Activated CD8-positive, alpha-beta T cell treated with anti-CD3 and anti-CD28 coated beads for 36 hours (primary cell): ENCODE measurements at regions not wholly inside any gene's neighbourhood (a gene's known extent, or its start where the extent isn't known, plus 50 kb on each side); places are given as distances from the start of the nearest gene placed in this dataset.

Experiments used
- ATAC-seq: fragments of 200-7000 bp; cut with Tn5 transposase; one replicate; pipeline ENCODE4 v1.10.0; 2021; ENCODE audit warnings: mild to moderate bottlenecking, moderate library complexity
- CTCF ChIA-PET: fragments of 350-600 bp; sonication (Branson Sonifier 250); formaldehyde crosslinking; loops from one replicate; lab custom pipeline; 2021; ENCODE audit warnings: antibody characterized with exemption; lab: Charles Lee
- POLR2A ChIA-PET: fragments of 350-600 bp; sonication (Branson Sonifier 250); formaldehyde crosslinking; loops from one replicate; lab custom pipeline; 2021; ENCODE audit warnings: antibody characterized with exemption; lab: Charles Lee
- DNase-seq: peaks from one replicate; pipeline ENCODE4 v3.0.0-alpha.2; 2020
- H3K27ac Mint-ChIP-seq: one replicate; pipeline ENCODE4 v1.8.0; 2021; ENCODE audit warnings: mild to moderate bottlenecking, mixed read lengths
- H3K27me3 Mint-ChIP-seq: one replicate; pipeline ENCODE4 v1.8.0; 2021; ENCODE audit warnings: mixed read lengths
- H3K36me3 Mint-ChIP-seq: one replicate; pipeline ENCODE4 v1.8.0; 2021; ENCODE audit warnings: low read depth, mixed read lengths
- H3K4me1 Mint-ChIP-seq: one replicate; pipeline ENCODE4 v1.8.0; 2021; ENCODE audit warnings: low read depth, mixed read lengths
- H3K4me3 Mint-ChIP-seq: one replicate; pipeline ENCODE4 v1.8.0; 2021; ENCODE audit warnings: mild to moderate bottlenecking, moderate library complexity, mixed read lengths
- H3K9me3 Mint-ChIP-seq: one replicate; pipeline ENCODE4 v1.8.0; 2021; ENCODE audit warnings: mixed read lengths
- intact Hi-C: fragments of 100-400 bp; cut with micrococcal nuclease; formaldehyde crosslinking; loops from one replicate; pipeline ENCODE4 v1.10.0; 2022
- TF ChIP-seq, protein P1 (sequence below): fragments of 200-600 bp; IDR thresholded peaks from one replicate; pipeline ENCODE4 v1.8.0; 2022; ENCODE audit warnings: antibody characterized with exemption, mild to moderate bottlenecking

DNA sequence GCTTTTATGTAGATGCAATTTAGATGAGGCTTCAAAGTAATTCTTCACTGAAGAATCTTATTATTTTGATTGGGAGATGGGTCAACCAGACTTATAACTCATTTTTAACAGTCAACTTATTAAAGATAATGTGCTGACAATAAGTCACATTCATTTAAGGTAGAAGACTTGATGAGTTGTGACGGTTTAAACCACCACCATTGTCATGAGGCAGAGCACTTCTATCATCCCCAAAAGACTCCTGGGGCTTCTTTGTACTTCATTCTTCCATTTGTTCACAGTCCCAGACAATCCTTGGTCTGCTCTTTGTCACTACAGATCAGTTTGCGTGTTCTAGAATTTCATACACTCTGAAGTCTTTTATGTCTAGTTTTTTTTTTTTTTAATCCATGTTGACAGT is 346.1 kb downstream of the RASEF start:
- no peaks in the 10 kb centered on the region for H3K27me3 Mint-ChIP-seq
- intact Hi-C loops, result no loop called here
- POLR2A ChIA-PET, result no interaction called here
- CTCF ChIA-PET, result no interaction called here
- DNase-seq (no peak), ATAC-seq (no peak)
- TF ChIP-seq, protein P1, sequence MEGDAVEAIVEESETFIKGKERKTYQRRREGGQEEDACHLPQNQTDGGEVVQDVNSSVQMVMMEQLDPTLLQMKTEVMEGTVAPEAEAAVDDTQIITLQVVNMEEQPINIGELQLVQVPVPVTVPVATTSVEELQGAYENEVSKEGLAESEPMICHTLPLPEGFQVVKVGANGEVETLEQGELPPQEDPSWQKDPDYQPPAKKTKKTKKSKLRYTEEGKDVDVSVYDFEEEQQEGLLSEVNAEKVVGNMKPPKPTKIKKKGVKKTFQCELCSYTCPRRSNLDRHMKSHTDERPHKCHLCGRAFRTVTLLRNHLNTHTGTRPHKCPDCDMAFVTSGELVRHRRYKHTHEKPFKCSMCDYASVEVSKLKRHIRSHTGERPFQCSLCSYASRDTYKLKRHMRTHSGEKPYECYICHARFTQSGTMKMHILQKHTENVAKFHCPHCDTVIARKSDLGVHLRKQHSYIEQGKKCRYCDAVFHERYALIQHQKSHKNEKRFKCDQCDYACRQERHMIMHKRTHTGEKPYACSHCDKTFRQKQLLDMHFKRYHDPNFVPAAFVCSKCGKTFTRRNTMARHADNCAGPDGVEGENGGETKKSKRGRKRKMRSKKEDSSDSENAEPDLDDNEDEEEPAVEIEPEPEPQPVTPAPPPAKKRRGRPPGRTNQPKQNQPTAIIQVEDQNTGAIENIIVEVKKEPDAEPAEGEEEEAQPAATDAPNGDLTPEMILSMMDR, result no peak
- H3K36me3 Mint-ChIP-seq, result no peaks in the 10 kb centered on the region
- no peak overlapping the region for H3K4me3 Mint-ChIP-seq
- no peaks in the 10 kb centered on the region for H3K4me1 Mint-ChIP-seq
- peaks cover 5% of the 10 kb centered on the region for H3K9me3 Mint-ChIP-seq
- H3K27ac Mint-ChIP-seq, result no peak overlapping the region

DNA sequence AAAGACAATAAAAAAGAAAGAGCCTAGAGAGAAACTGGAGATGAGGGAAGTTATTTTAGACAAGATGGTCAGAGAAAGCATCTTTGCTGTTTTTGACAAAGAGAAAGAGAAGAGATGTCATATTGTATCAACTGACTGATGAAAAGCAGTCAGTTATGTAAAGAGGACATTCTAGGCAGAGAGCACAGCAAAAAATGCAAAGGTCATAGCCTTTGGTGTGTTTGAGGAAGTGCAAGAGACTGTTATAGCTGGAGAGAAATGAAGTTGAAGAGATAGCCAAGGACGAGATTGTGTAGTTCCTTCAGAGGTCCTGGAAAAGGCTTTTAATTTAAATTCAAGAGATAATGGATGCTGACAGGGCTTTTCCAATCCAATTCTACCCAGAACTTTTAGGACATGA is 342.4 kb downstream of the RASEF start:
- Mint-ChIP-seq H3K4me3 (no peak overlapping the region), H3K27me3 (no peaks in the 10 kb centered on the region), H3K4me1 (no peaks in the 10 kb centered on the region), H3K9me3 (peaks cover 1% of the 10 kb centered on the region), H3K27ac (no peak overlapping the region), H3K36me3 (no peaks in the 10 kb centered on the region)
- no peak for ATAC-seq
- POLR2A ChIA-PET, result interaction anchor here (0.6 kb wide), 1 partner anchor 345 kb away, joined by 3 read pairs; no protein-coding TSS in a partner anchor
- TF ChIP-seq, protein P1, result no peak
- intact Hi-C loops, result no loop called here
- no peak for DNase-seq
- CTCF ChIA-PET, result no interaction called here

DNA sequence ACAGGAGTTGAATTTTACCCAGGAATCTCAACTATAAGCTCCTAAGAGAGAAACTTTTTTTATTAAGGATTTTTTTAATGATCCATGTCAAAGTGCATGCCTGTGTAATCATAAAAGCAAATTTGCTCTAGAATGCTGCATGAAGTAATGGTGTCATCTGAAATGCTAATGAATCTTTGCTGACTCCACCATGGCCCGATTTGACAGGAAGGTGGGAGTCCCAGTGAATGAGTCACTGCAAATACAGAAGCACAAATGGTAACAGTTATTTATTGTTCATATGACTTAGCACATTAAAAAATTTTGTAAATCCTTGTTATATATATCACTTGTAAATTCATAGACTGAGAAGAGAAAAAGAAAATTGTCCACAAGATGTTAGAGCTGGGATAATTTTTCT is 341.3 kb downstream of the RASEF start:
- H3K9me3 Mint-ChIP-seq, result peaks cover 1% of the 10 kb centered on the region
- CTCF ChIA-PET, result no interaction called here
- no peak overlapping the region for H3K27ac Mint-ChIP-seq
- no peaks in the 10 kb centered on the region for H3K27me3 Mint-ChIP-seq
- intact Hi-C loops, result no loop called here
- DNase-seq (no peak), ATAC-seq (no peak)
- H3K4me3 Mint-ChIP-seq, result no peak overlapping the region
- H3K4me1 Mint-ChIP-seq, result no peaks in the 10 kb centered on the region
- H3K36me3 Mint-ChIP-seq, result no peaks in the 10 kb centered on the region
- TF ChIP-seq, protein P1, result no peak
- POLR2A ChIA-PET, result interaction anchor here (0.6 kb wide), 1 partner anchor 391 kb away, joined by 3 read pairs; no protein-coding TSS in a partner anchor

DNA sequence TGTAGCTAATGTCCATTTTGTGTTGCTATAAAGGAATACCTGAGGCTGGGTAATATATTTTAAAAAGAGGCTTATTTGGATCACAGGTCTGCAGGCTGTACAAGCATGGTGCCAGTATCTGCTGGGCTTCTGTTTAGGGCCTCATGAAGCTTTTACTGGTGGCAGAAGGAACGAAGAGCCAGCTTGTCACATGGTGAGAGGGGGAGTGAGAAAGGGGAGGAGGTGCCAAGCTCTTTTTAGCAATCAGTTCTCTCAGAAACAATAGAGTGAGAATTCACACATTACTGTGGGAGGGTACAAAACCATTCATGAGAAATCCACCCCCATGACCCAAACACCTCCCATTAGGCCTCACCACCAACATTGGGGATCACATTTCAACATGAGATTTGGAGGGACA is 340.9 kb downstream of the RASEF start:
- intact Hi-C loops, result no loop called here
- ATAC-seq (no peak), DNase-seq (no peak)
- Mint-ChIP-seq H3K4me3 (no peak overlapping the region), H3K36me3 (no peaks in the 10 kb centered on the region), H3K9me3 (peaks cover 1% of the 10 kb centered on the region), H3K4me1 (no peaks in the 10 kb centered on the region), H3K27me3 (no peaks in the 10 kb centered on the region), H3K27ac (no peak overlapping the region)
- ChIA-PET POLR2A (interaction anchor here (0.6 kb wide), 1 partner anchor 391 kb away, joined by 3 read pairs; no protein-coding TSS in a partner anchor), CTCF (no interaction called here)
- TF ChIP-seq, protein P1, result no peak

DNA sequence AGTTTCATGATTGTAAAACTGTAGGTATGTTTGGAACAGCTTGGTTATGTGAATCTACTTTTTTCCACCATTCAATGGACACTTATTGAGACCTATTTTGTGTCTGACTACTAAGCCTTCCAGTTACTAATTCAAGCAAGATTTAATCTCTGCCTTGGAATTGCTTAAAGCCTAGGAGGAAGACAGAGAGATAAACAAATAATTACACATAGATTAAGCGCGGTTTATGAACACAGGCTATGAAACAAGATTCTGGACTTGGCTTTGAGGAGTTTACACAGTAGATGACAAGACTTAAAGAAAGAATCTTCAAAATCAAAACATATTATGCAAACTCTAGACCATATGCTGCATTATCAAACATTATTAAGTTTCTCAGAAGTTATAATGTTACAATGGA is 340.4 kb downstream of the RASEF start:
- ATAC-seq (no peak), DNase-seq (no peak)
- ChIA-PET POLR2A (no interaction called here), CTCF (no interaction called here)
- Mint-ChIP-seq H3K27ac (no peak overlapping the region), H3K36me3 (no peaks in the 10 kb centered on the region), H3K4me1 (no peaks in the 10 kb centered on the region), H3K4me3 (no peak overlapping the region), H3K27me3 (no peaks in the 10 kb centered on the region), H3K9me3 (peaks cover 1% of the 10 kb centered on the region)
- intact Hi-C loops, result no loop called here
- TF ChIP-seq, protein P1, result no peak
